RWPE1 (cell line): ENCODE measurements at regions not wholly inside any gene's neighbourhood (a gene's known extent, or its start where the extent isn't known, plus 50 kb on each side); places are given as distances from the start of the nearest gene placed in this dataset.

Experiments used
- CTCF ChIA-PET: fragments of 350-600 bp; sonication (Branson Sonifier 250); formaldehyde crosslinking; extraction: SDS; loops from one replicate; lab custom pipeline; 2021; lab: Yijun Ruan, JAX
- POLR2A ChIA-PET: fragments of 400-600 bp; formaldehyde crosslinking; extraction: SDS; loops from one replicate; lab custom pipeline; 2020; ENCODE audit warnings: antibody characterized with exemption; ENCODE audit not compliant: low non-redundant PET; lab: Yijun Ruan, JAX
- DNase-seq: peaks from one replicate; pipeline ENCODE4 v3.0.0; 2012; ENCODE audit warnings: low spot score
- H3K27ac ChIP-seq: fragments of 450-650 bp; 2 replicates; pipeline ENCODE4 v1.5.1; 2017
- TF ChIP-seq, protein P1 (sequence below): fragments of 450-650 bp; conservative IDR thresholded peaks from 2 replicates; pipeline ENCODE4 v1.5.1; 2017; ENCODE audit warnings: low read depth, mild to moderate bottlenecking

DNA sequence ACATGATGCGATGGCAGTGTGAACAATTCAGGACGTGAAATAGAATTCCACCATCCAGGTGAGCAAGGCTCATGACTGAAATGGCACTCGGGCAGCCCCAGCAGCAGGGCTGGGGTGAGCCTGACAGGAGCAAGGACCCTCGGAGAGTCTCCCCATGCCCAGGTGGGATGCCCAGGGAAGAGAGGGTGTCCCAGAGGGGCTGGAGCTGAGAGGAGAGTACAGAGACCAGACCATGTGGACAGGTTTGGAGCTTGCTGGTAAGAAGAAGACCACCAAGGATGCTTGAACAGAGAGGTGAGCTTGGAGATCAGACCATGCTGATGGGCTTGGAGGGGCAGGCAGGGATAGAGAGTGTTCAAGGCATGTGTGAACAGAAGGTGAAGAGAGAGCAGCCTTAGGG, 83.3 kb downstream of the RAMP3 start:
- ChIA-PET CTCF (interaction anchor here (0.5 to 0.7 kb wide), 2 partner anchors 12 to 20 kb away, joined by 3 read pairs; no protein-coding TSS in a partner anchor), POLR2A (no interaction called here)
- TF ChIP-seq, protein P1, sequence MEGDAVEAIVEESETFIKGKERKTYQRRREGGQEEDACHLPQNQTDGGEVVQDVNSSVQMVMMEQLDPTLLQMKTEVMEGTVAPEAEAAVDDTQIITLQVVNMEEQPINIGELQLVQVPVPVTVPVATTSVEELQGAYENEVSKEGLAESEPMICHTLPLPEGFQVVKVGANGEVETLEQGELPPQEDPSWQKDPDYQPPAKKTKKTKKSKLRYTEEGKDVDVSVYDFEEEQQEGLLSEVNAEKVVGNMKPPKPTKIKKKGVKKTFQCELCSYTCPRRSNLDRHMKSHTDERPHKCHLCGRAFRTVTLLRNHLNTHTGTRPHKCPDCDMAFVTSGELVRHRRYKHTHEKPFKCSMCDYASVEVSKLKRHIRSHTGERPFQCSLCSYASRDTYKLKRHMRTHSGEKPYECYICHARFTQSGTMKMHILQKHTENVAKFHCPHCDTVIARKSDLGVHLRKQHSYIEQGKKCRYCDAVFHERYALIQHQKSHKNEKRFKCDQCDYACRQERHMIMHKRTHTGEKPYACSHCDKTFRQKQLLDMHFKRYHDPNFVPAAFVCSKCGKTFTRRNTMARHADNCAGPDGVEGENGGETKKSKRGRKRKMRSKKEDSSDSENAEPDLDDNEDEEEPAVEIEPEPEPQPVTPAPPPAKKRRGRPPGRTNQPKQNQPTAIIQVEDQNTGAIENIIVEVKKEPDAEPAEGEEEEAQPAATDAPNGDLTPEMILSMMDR = no peak
- H3K27ac ChIP-seq = peak overlapping the region; percentile 90
- no peak for DNase-seq

DNA sequence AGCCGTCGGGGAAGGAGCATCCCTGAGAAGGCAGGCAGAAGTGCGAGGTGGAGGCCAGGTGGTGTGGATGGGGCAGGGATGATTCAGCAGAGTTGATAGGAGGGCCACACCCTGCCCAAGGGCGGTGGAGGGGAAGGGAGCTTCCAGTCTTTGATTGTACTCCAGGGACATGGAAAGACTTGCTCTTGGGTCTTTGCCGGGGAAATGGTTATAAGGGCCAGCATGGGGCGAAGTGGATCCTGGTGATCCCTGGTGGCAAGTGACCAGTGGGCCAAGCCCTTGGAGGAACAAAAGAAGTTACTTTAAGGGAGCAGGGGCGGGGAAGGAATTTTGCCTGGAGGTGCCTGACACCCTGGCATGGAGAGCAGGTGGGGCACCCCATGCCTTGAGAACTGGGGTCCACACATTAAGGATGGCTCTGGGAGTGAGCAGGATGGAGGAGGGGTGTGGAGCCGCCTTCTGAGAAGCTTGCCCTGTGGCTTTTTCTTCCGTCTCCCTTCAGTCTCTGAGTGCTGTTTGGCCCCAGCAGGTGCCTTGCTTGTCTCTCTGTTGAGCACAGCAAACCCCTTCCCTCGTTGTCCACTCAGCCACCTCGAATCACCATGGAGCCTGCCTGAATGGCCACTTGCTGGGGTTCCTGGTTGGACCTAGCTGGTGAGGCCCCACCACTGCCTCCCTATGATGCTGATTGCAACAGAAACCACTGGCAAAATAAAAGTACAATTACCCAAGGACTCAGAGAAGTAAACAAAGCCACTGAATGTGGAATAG, 83.9 kb downstream of the RAMP3 start:
- peak overlapping the region; percentile 90 for H3K27ac ChIP-seq
- peak; percentile 59 for DNase-seq
- ChIA-PET POLR2A (no interaction called here), CTCF (interaction anchor here (0.5 to 0.7 kb wide), 3 partner anchors 11 to 707 kb away, joined by 3 read pairs; no protein-coding TSS in a partner anchor)
- TF ChIP-seq, protein P1 = no peak

DNA sequence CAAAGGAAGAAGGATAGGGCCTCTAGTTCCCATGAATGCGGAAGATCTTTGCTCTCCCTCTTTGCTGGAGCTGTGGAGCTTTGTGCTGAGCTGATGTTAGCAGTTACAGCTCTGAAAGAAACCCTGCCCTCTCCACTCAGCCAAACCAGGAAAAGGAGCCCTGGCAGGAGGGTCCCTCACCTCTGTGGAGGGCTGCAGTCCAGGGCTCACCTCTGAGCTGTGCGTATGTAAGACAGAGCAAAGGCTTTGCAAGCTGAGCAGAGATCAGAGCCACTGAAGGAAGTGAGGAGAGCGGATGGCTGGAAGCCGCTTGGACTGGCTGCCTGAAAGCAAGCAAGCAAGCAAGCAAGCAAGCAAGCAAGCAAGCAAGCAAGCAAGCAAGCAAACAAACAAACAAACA, 84.7 kb downstream of the RAMP3 start:
- H3K27ac ChIP-seq = peak overlapping the region; percentile 90; the same call in 1 of the 2 replicates
- ChIA-PET POLR2A (no interaction called here), CTCF (interaction anchor here (0.6 kb wide), 1 partner anchor 17 kb away, joined by 3 read pairs; no protein-coding TSS in a partner anchor)
- TF ChIP-seq, protein P1 = no peak
- DNase-seq = no peak

DNA sequence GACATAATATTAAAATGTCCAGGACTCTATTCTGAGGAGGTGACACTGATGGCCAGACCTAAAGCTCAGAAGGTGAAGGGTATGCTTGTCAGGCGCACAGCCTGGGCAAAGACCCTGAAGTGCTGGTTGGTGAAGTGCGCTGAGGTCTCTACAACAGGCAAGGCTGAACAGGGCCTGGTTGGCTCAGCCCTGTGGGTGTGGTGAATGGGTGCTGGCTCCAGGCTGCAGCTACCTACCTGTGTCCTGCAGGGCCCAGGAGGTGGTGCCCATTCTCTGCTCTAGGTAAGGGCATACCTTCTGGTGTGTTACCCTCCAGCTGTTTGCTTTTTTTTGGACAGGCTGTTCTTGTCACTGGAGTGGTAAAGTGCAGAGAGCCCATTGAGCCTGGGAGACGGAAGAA, 85.1 kb downstream of the RAMP3 start:
- DNase-seq = no peak
- TF ChIP-seq, protein P1 = no peak
- POLR2A ChIA-PET = no interaction called here
- 0 out of 2 replicates have a peak overlapping the region, but pooled peaks have one; percentile 90 for H3K27ac ChIP-seq
- CTCF ChIA-PET = interaction anchor here (0.6 to 0.7 kb wide), 2 partner anchors 17 to 611 kb away, joined by 3 to 5 read pairs; no protein-coding TSS in a partner anchor

DNA sequence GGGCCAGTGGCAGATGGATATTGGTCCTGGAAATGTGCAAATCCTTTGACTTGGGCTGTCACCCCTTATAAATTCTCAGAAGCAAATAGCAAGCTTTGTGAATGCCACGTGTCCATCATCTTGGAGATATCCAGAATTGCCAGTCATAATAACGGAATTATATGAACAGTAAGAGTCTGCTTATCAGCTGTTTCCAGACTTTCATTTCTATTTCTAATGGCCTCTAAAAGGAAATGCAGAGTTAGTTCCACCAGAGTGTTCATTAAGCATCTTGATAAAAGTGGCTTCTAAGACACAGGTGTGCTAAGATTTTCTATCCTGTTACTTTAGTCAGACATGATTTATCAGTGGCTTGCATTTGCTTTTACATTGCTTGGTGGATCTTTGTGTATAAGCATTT, 87.4 kb downstream of the RAMP3 start:
- POLR2A ChIA-PET = no interaction called here
- CTCF ChIA-PET = no interaction called here
- no peak overlapping the region for H3K27ac ChIP-seq
- DNase-seq = no peak
- TF ChIP-seq, protein P1 = no peak

DNA sequence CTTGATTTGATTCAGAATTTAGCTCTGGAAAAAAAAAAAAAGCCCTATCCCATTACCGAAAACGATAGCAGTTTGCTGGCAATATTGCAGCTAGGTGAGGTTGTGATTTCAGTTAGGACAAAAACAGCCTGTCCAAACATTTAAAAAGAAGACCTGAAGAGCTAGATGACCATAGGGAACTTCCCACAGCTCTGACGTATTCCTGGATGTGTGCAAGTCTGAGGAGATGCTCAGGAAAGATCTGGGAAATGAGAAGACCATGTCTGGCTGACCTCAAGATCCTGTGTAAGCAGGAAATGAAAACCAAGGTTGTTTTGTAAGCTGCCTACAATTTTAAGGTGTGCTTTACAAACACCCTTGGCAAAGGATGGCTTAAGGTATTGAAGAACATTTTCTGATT, 88.7 kb downstream of the RAMP3 start:
- ChIA-PET POLR2A (interaction anchor here (0.5 kb wide), 1 partner anchor 1940 kb away, joined by 4 read pairs; no protein-coding TSS in a partner anchor), CTCF (interaction anchor here (0.6 kb wide), 1 partner anchor 73 kb away, joined by 5 read pairs; no protein-coding TSS in a partner anchor)
- DNase-seq = no peak
- TF ChIP-seq, protein P1 = no peak
- H3K27ac ChIP-seq = no peak overlapping the region
